ENCODE measurements at regions not wholly inside any gene's neighbourhood (a gene's known extent, or its start where the extent isn't known, plus 50 kb on each side); places are given as distances from the start of the nearest gene placed in this dataset.

- no peaks in the 10 kb centered on the region for H3K4me1 ChIP-seq (ENCODE audit: control insufficient read depth, insufficient read depth, low read depth, low read length)
- no peak overlapping the region for H3K4ac ChIP-seq (ENCODE audit: low read depth in 1 of 2, low read length in 2 of 2)
- no peaks in the 10 kb centered on the region for H3K27me3 ChIP-seq (ENCODE audit: control insufficient read depth in 1 of 2, insufficient read depth in 1 of 2, low read length in 2 of 2)
- no peak overlapping the region for H3K18ac ChIP-seq (ENCODE audit: low read depth in 1 of 2, low read length in 2 of 2)
- no peak overlapping the region for H3K9ac ChIP-seq (ENCODE audit: low read length)
- H2AFZ ChIP-seq (ENCODE audit: low read depth, low read length): no peak overlapping the region
- H4K8ac ChIP-seq (ENCODE audit: low read length): no peak overlapping the region
- no peak overlapping the region for H2BK12ac ChIP-seq (ENCODE audit: low read length in 2 of 2)
- peak; percentile 6 for DNase-seq
- no peak overlapping the region for H2BK120ac ChIP-seq (ENCODE audit: low read depth, low read length)
- no peak overlapping the region for H2BK5ac ChIP-seq (ENCODE audit: low read depth, low read length, poor library complexity, severe bottlenecking)
- no peaks in the 10 kb centered on the region for H3K79me1 ChIP-seq (replicated peaks; ENCODE audit: low read length, poor library complexity, severe bottlenecking)
- no peak overlapping the region for H4K91ac ChIP-seq (ENCODE audit: low read length)
- no peak overlapping the region for H3K4me2 ChIP-seq (ENCODE audit: low read length, poor library complexity, severe bottlenecking)
- no peak overlapping the region for H3K4me3 ChIP-seq (ENCODE audit: insufficient read depth in 1 of 2, low read depth in 1 of 2, low read length in 2 of 2)
- no peaks in the 10 kb centered on the region for H3K9me3 ChIP-seq (ENCODE audit: control insufficient read depth, low read length)
- no peak overlapping the region for H3K23ac ChIP-seq (ENCODE audit: low read length in 2 of 2)
- WGBS: 39% methylated on average over 3 of the region's 3 CpGs
- H3K27ac ChIP-seq (ENCODE audit: low read length, poor library complexity, severe bottlenecking): peak overlapping the region; percentile 62
- H2AK5ac ChIP-seq (ENCODE audit: low read length, severe bottlenecking): no peak overlapping the region
- no peaks in the 10 kb centered on the region for H3K36me3 ChIP-seq (ENCODE audit: control insufficient read depth in 1 of 2, insufficient read depth in 2 of 2, low read depth in 1 of 2, low read length in 2 of 2)
- no peak overlapping the region for H2BK15ac ChIP-seq (ENCODE audit: low read depth, poor library complexity, severe bottlenecking)
- no peak overlapping the region for H3K14ac ChIP-seq (ENCODE audit: low read length in 2 of 2)
Observed at GRCh38 chr11:80136991-80137390, 696.2 kb upstream of the TENM4 start.

- no peaks in the 10 kb centered on the region for H3K79me1 ChIP-seq (replicated peaks; ENCODE audit: low read length, poor library complexity, severe bottlenecking)
- H2BK12ac ChIP-seq (ENCODE audit: low read length in 2 of 2): no peak overlapping the region
- no peak overlapping the region for H3K14ac ChIP-seq (ENCODE audit: low read length in 2 of 2)
- H2AK5ac ChIP-seq (ENCODE audit: low read length, severe bottlenecking): no peak overlapping the region
- no peak overlapping the region for H4K8ac ChIP-seq (ENCODE audit: low read length)
- H2BK5ac ChIP-seq (ENCODE audit: low read depth, low read length, poor library complexity, severe bottlenecking): no peak overlapping the region
- no peak overlapping the region for H4K91ac ChIP-seq (ENCODE audit: low read length)
- no peak overlapping the region for H2BK120ac ChIP-seq (ENCODE audit: low read depth, low read length)
- no peak overlapping the region for H3K18ac ChIP-seq (ENCODE audit: low read depth in 1 of 2, low read length in 2 of 2)
- no peak overlapping the region for H3K27ac ChIP-seq (ENCODE audit: low read length, poor library complexity, severe bottlenecking)
- no peak overlapping the region for H3K4ac ChIP-seq (ENCODE audit: low read depth in 1 of 2, low read length in 2 of 2)
- no peak for DNase-seq
- H3K36me3 ChIP-seq (ENCODE audit: control insufficient read depth in 1 of 2, insufficient read depth in 2 of 2, low read depth in 1 of 2, low read length in 2 of 2): no peaks in the 10 kb centered on the region
- H2AFZ ChIP-seq (ENCODE audit: low read depth, low read length): no peak overlapping the region
- H3K4me2 ChIP-seq (ENCODE audit: low read length, poor library complexity, severe bottlenecking): no peak overlapping the region
- H2BK15ac ChIP-seq (ENCODE audit: low read depth, poor library complexity, severe bottlenecking): no peak overlapping the region
- no peaks in the 10 kb centered on the region for H3K9me3 ChIP-seq (ENCODE audit: control insufficient read depth, low read length)
- H3K4me3 ChIP-seq (ENCODE audit: insufficient read depth in 1 of 2, low read depth in 1 of 2, low read length in 2 of 2): no peak overlapping the region
- H3K27me3 ChIP-seq (ENCODE audit: control insufficient read depth in 1 of 2, insufficient read depth in 1 of 2, low read length in 2 of 2): no peaks in the 10 kb centered on the region
- no peak overlapping the region for H3K9ac ChIP-seq (ENCODE audit: low read length)
- no peaks in the 10 kb centered on the region for H3K4me1 ChIP-seq (ENCODE audit: control insufficient read depth, insufficient read depth, low read depth, low read length)
- no peak overlapping the region for H3K23ac ChIP-seq (ENCODE audit: low read length in 2 of 2)
Observed at GRCh38 chr11:80129396-80129795, 688.6 kb upstream of the TENM4 start.

- Histone ChIP-seq H3K9me3 (ENCODE audit: control insufficient read depth, low read length) (no peaks in the 10 kb centered on the region), H3K79me1 (replicated peaks; ENCODE audit: low read length, poor library complexity, severe bottlenecking) (no peaks in the 10 kb centered on the region), H3K4me1 (ENCODE audit: control insufficient read depth, insufficient read depth, low read depth, low read length) (peaks cover 1% of the 10 kb centered on the region), H2AFZ (ENCODE audit: low read depth, low read length) (no peak overlapping the region), H2AK5ac (ENCODE audit: low read length, severe bottlenecking) (no peak overlapping the region), H3K27me3 (ENCODE audit: control insufficient read depth in 1 of 2, insufficient read depth in 1 of 2, low read length in 2 of 2) (no peaks in the 10 kb centered on the region), H3K27ac (ENCODE audit: low read length, poor library complexity, severe bottlenecking) (no peak overlapping the region), H3K4ac (ENCODE audit: low read depth in 1 of 2, low read length in 2 of 2) (no peak overlapping the region), H3K9ac (ENCODE audit: low read length) (no peak overlapping the region), H3K4me2 (ENCODE audit: low read length, poor library complexity, severe bottlenecking) (no peak overlapping the region), H4K91ac (ENCODE audit: low read length) (no peak overlapping the region), H3K36me3 (ENCODE audit: control insufficient read depth in 1 of 2, insufficient read depth in 2 of 2, low read depth in 1 of 2, low read length in 2 of 2) (no peaks in the 10 kb centered on the region), H2BK15ac (ENCODE audit: low read depth, poor library complexity, severe bottlenecking) (no peak overlapping the region), H4K8ac (ENCODE audit: low read length) (no peak overlapping the region), H3K23ac (ENCODE audit: low read length in 2 of 2) (no peak overlapping the region), H2BK120ac (ENCODE audit: low read depth, low read length) (no peak overlapping the region), H3K14ac (ENCODE audit: low read length in 2 of 2) (no peak overlapping the region), H2BK12ac (ENCODE audit: low read length in 2 of 2) (no peak overlapping the region), H3K18ac (ENCODE audit: low read depth in 1 of 2, low read length in 2 of 2) (no peak overlapping the region), H2BK5ac (ENCODE audit: low read depth, low read length, poor library complexity, severe bottlenecking) (no peak overlapping the region), H3K4me3 (ENCODE audit: insufficient read depth in 1 of 2, low read depth in 1 of 2, low read length in 2 of 2) (peak overlapping the region in 1 of 2 experiments; percentile 18)
- WGBS: 75% methylated on average over 1 of the region's 2 CpGs
- no peak for DNase-seq
Observed at GRCh38 chr11:80122211-80122610, 681.4 kb upstream of the TENM4 start.

GRCh38 chr11:80118073-80118472 is 677.2 kb upstream of the TENM4 start:
- Histone ChIP-seq H2BK12ac (ENCODE audit: low read length in 2 of 2) (no peak overlapping the region), H3K27me3 (ENCODE audit: control insufficient read depth in 1 of 2, insufficient read depth in 1 of 2, low read length in 2 of 2) (no peaks in the 10 kb centered on the region), H2BK120ac (ENCODE audit: low read depth, low read length) (no peak overlapping the region), H3K9me3 (ENCODE audit: control insufficient read depth, low read length) (no peaks in the 10 kb centered on the region), H3K4ac (ENCODE audit: low read depth in 1 of 2, low read length in 2 of 2) (no peak overlapping the region), H2BK5ac (ENCODE audit: low read depth, low read length, poor library complexity, severe bottlenecking) (no peak overlapping the region), H2BK15ac (ENCODE audit: low read depth, poor library complexity, severe bottlenecking) (no peak overlapping the region), H4K8ac (ENCODE audit: low read length) (no peak overlapping the region), H3K9ac (ENCODE audit: low read length) (no peak overlapping the region), H3K79me1 (replicated peaks; ENCODE audit: low read length, poor library complexity, severe bottlenecking) (no peaks in the 10 kb centered on the region), H3K4me1 (ENCODE audit: control insufficient read depth, insufficient read depth, low read depth, low read length) (peaks cover 6% of the 10 kb centered on the region), H3K4me2 (ENCODE audit: low read length, poor library complexity, severe bottlenecking) (no peak overlapping the region), H2AFZ (ENCODE audit: low read depth, low read length) (no peak overlapping the region), H4K91ac (ENCODE audit: low read length) (no peak overlapping the region), H3K27ac (ENCODE audit: low read length, poor library complexity, severe bottlenecking) (no peak overlapping the region), H3K23ac (ENCODE audit: low read length in 2 of 2) (no peak overlapping the region), H3K4me3 (ENCODE audit: insufficient read depth in 1 of 2, low read depth in 1 of 2, low read length in 2 of 2) (no peak overlapping the region), H3K18ac (ENCODE audit: low read depth in 1 of 2, low read length in 2 of 2) (no peak overlapping the region), H3K14ac (ENCODE audit: low read length in 2 of 2) (no peak overlapping the region), H3K36me3 (ENCODE audit: control insufficient read depth in 1 of 2, insufficient read depth in 2 of 2, low read depth in 1 of 2, low read length in 2 of 2) (no peaks in the 10 kb centered on the region), H2AK5ac (ENCODE audit: low read length, severe bottlenecking) (no peak overlapping the region)
- DNase-seq: no peak
- 72% methylated on average over 2 of the region's 2 CpGs for WGBS
